Nephron progenitor cell (in vitro differentiated cells): ENCODE measurements at regions not wholly inside any gene's neighbourhood (a gene's known extent, or its start where the extent isn't known, plus 50 kb on each side); places are given as distances from the start of the nearest gene placed in this dataset.

Source experiments
- DNase-seq: peaks from one replicate; pipeline ENCODE4 v3.0.0; 2021
- H3K27ac Mint-ChIP-seq: 2 replicates; pipeline ENCODE4 v1.8.0; 2021; ENCODE audit warnings: mild to moderate bottlenecking, moderate library complexity, mixed read lengths
- H3K27me3 Mint-ChIP-seq: 2 replicates; pipeline ENCODE4 v1.8.0; 2021; ENCODE audit warnings: mild to moderate bottlenecking, low read depth, mixed read lengths; ENCODE audit not compliant: poor library complexity
- H3K36me3 Mint-ChIP-seq: 2 replicates; pipeline ENCODE4 v1.8.0; 2021; ENCODE audit warnings: low read depth, mixed read lengths
- H3K4me1 Mint-ChIP-seq: 2 replicates; pipeline ENCODE4 v1.8.0; 2021; ENCODE audit warnings: mixed read lengths
- H3K4me3 Mint-ChIP-seq: 2 replicates; pipeline ENCODE4 v1.8.0; 2021; ENCODE audit warnings: mild to moderate bottlenecking, moderate library complexity, mixed read lengths
- H3K9me3 Mint-ChIP-seq: 2 replicates; pipeline ENCODE4 v1.8.0; 2021; ENCODE audit warnings: mild to moderate bottlenecking, moderate library complexity, mixed read lengths
- TF ChIP-seq, protein P1 (sequence below): fragments of 200-600 bp; sonication (generic); IDR thresholded peaks from 2 replicates; pipeline ENCODE4 v1.5.0; 2021; ENCODE audit warnings: antibody characterized with exemption

DNA sequence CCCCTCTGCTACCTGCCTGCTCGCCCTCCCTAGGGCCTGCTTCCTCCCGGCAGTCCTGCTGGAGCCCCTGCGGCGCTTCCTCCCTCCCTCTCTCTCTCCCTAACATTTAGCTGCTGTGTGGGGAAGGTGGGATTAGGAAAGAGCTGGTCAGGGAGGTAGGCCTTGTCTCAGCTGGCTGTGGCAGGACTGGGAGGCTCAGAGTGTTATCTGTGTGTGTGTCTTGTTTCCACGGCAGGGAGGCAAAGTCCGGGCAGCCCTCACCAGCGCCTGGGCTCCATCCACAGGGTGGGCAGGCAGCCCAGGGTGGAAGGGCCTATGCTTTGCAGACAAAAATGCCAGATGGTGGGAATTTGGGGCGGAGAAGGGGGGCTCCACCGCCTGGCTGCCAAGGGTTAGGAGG, 105.7 kb downstream of the RPS24 start:
- no peak overlapping the region for H3K27ac Mint-ChIP-seq
- peaks cover 6% of the 10 kb centered on the region for H3K27me3 Mint-ChIP-seq

DNA sequence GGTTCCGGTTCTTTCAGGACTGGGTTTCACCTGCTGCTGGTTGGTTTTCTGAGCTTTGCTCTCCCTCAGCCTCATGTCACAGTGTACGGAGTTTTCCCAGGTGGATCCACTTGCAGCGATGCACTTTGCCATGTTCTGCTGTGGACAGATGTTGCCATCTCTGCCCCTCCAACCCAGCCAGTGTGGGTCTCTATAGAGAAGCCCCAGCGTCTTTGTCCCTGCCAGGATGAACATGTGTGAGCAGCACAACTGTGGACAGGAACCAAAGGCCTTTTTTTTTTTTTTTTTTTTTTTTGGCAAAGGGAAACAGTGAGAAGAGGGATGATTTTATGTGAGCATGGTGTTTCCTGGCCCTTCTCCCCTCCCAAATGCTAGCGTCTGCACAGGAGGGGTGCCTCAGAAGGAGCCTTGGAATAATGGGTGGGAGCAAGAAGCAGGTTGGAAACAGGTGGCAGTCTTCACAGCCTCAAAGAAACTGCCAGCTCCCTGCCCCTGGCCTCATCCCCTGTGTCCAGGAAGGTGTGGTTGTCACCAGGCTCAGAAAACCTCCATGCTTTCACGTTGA, 106.5 kb downstream of the RPS24 start:
- peaks cover 29% of the 10 kb centered on the region for H3K4me1 Mint-ChIP-seq
- peaks cover 13% of the 10 kb centered on the region for H3K27me3 Mint-ChIP-seq

More for the DNA sequence above, 105.7 kb downstream of the RPS24 start:
- peak; percentile 9 for DNase-seq
- peaks cover 29% of the 10 kb centered on the region for H3K4me1 Mint-ChIP-seq
- no peaks in the 10 kb centered on the region for H3K36me3 Mint-ChIP-seq
- TF ChIP-seq, protein P1, sequence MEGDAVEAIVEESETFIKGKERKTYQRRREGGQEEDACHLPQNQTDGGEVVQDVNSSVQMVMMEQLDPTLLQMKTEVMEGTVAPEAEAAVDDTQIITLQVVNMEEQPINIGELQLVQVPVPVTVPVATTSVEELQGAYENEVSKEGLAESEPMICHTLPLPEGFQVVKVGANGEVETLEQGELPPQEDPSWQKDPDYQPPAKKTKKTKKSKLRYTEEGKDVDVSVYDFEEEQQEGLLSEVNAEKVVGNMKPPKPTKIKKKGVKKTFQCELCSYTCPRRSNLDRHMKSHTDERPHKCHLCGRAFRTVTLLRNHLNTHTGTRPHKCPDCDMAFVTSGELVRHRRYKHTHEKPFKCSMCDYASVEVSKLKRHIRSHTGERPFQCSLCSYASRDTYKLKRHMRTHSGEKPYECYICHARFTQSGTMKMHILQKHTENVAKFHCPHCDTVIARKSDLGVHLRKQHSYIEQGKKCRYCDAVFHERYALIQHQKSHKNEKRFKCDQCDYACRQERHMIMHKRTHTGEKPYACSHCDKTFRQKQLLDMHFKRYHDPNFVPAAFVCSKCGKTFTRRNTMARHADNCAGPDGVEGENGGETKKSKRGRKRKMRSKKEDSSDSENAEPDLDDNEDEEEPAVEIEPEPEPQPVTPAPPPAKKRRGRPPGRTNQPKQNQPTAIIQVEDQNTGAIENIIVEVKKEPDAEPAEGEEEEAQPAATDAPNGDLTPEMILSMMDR: no peak
- peaks cover 27% of the 10 kb centered on the region for H3K9me3 Mint-ChIP-seq
- H3K4me3 Mint-ChIP-seq: no peak overlapping the region

DNA sequence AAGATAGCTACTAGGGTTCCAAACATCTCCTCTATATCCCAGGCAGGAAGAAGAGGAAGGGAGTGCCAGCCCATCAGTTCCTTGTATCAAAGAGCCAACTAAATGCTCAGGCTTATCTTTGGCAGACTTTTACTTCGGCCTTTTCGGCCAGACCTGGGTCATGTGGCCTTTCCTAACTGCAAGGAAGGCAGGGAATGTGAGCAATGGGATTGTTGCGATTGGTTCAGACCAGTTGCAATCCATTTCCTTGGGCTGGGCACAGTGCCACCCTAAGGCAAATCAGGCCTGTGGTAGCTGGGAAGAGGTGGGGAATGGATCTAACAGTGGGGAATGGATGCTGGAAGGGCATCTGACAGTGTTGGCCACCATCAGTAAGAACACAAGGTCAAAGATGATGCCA, 109.9 kb downstream of the RPS24 start:
- no peak for DNase-seq
- H3K9me3 Mint-ChIP-seq: peaks cover 37% of the 10 kb centered on the region
- H3K27me3 Mint-ChIP-seq: peaks cover 15% of the 10 kb centered on the region
- peaks cover 23% of the 10 kb centered on the region for H3K4me1 Mint-ChIP-seq
- H3K4me3 Mint-ChIP-seq: no peak overlapping the region
- TF ChIP-seq, protein P1: no peak
- H3K27ac Mint-ChIP-seq: no peak overlapping the region
- H3K36me3 Mint-ChIP-seq: no peaks in the 10 kb centered on the region

More for the DNA sequence above, 106.5 kb downstream of the RPS24 start:
- H3K4me3 Mint-ChIP-seq: no peak overlapping the region
- H3K27ac Mint-ChIP-seq: no peak overlapping the region
- H3K36me3 Mint-ChIP-seq: no peaks in the 10 kb centered on the region
- H3K9me3 Mint-ChIP-seq: peaks cover 35% of the 10 kb centered on the region
- no peak for DNase-seq
- TF ChIP-seq, protein P1: no peak

DNA sequence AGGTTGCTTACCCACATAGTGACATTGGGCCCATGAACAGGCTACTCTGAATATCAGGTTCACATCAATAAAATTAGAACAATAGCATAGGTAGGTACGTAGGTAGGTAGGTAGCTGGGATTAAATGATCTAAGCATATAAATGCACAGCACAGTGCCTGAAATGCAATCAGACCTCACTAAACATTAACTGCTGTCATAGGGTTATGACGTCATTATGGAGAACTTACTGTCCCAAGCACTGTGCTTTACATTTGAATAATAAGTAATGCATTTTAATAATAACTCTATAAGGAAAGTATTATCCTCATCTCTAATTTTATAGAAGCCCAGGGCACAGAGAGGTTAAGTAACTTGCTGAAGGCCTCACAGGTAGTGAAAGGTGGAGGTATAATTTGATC, 112.5 kb downstream of the RPS24 start:
- Mint-ChIP-seq H3K4me1 (peaks cover 14% of the 10 kb centered on the region), H3K27ac (no peak overlapping the region), H3K36me3 (no peaks in the 10 kb centered on the region), H3K27me3 (peaks cover 15% of the 10 kb centered on the region), H3K9me3 (peaks cover 37% of the 10 kb centered on the region), H3K4me3 (no peak overlapping the region)
- TF ChIP-seq, protein P1: no peak
- no peak for DNase-seq

DNA sequence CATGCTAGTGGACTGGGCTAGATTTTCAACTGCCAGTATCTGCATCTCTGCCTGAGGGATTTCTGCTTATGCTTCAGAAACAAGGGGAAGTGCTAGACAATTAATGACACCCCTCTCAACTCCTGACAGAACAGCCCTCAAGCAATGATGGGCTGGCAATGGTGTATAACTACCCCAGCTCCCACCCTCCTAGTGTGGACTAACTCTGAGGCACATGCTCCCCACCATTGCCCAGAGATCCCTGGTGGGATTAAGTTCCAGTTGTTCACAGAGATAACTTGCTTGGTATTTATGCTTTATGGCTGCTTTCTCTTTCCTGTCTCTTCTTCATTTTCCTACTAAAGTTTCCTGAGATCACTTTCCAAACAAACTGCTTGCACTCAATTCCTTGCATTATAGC, 113.5 kb downstream of the RPS24 start:
- H3K9me3 Mint-ChIP-seq: peaks cover 30% of the 10 kb centered on the region
- H3K27ac Mint-ChIP-seq: no peak overlapping the region
- no peak for DNase-seq
- no peaks in the 10 kb centered on the region for H3K36me3 Mint-ChIP-seq
- TF ChIP-seq, protein P1: no peak
- peaks cover 15% of the 10 kb centered on the region for H3K27me3 Mint-ChIP-seq
- H3K4me3 Mint-ChIP-seq: no peak overlapping the region
- H3K4me1 Mint-ChIP-seq: peaks cover 14% of the 10 kb centered on the region
